Natural killer cell treated with Interleukin-12 subunit alpha and Interleukin-12 subunit beta and Interleukin-15 and Interleukin-18, amount 100 ng/mL, for 72 hours (primary cell): ENCODE measurements at regions not wholly inside any gene's neighbourhood (a gene's known extent, or its start where the extent isn't known, plus 50 kb on each side); places are given as distances from the start of the nearest gene placed in this dataset.

Experiments
- ATAC-seq, 2 donors: fragments of 150-1000 bp; cut with Tn5 transposase in 1 of 2; sonication (Bioruptor Pico), chemical (Tn5 transposase) in 1 of 2; 2 replicates each; pipeline ENCODE4 v1.10.0; 2021
- DNase-seq: peaks from one replicate; pipeline ENCODE4 v3.0.0; 2022; ENCODE audit warnings: low spot score
- H3K27ac Mint-ChIP-seq, 2 donors: 1 replicate in 1 of 2; 2 replicates in 1 of 2; pipeline ENCODE4 v1.8.0; 2022; ENCODE audit warnings: mixed read lengths in 2 of 2, mild to moderate bottlenecking in 1 of 2, moderate library complexity in 1 of 2
- H3K27me3 Mint-ChIP-seq, 2 donors: 1 replicate in 1 of 2; 2 replicates in 1 of 2; pipeline ENCODE4 v1.8.0; 2022; ENCODE audit warnings: mixed read lengths in 2 of 2
- H3K36me3 Mint-ChIP-seq: one replicate; pipeline ENCODE4 v1.8.0; 2022; ENCODE audit warnings: mixed read lengths
- H3K4me1 Mint-ChIP-seq, 2 donors: 1 replicate in 1 of 2; 2 replicates in 1 of 2; pipeline ENCODE4 v1.8.0; 2022; ENCODE audit warnings: low read depth in 2 of 2, mixed read lengths in 2 of 2, mild to moderate bottlenecking in 1 of 2
- H3K4me3 Mint-ChIP-seq: one replicate; pipeline ENCODE4 v1.8.0; 2022; ENCODE audit warnings: mixed read lengths
- H3K9me3 Mint-ChIP-seq: 2 replicates; pipeline ENCODE4 v1.8.0; 2022; ENCODE audit warnings: mixed read lengths

GRCh38 chr10:126806498-126806897 is 98.7 kb upstream of the DOCK1 start:
- no peak for ATAC-seq
- Mint-ChIP-seq H3K9me3 (no peaks in the 10 kb centered on the region), H3K36me3 (peaks cover 12% of the 10 kb centered on the region), H3K4me1 (no peaks in the 10 kb centered on the region), H3K27ac (no peak overlapping the region), H3K27me3 (peaks cover 5% of the 10 kb centered on the region in 2 donors), H3K4me3 (no peak overlapping the region)
- DNase-seq: no peak

- no peak overlapping the region for H3K4me3 Mint-ChIP-seq
Measured at GRCh38 chr10:126806991-126807702, 98.1 kb upstream of the DOCK1 start.

GRCh38 chr10:126808103-126808502 is 97.1 kb upstream of the DOCK1 start:
- H3K36me3 Mint-ChIP-seq: peaks cover 12% of the 10 kb centered on the region
- DNase-seq (no peak), ATAC-seq (no peak)
- no peaks in the 10 kb centered on the region for H3K9me3 Mint-ChIP-seq
- H3K4me1 Mint-ChIP-seq: no peaks in the 10 kb centered on the region
- no peak overlapping the region for H3K27ac Mint-ChIP-seq
- H3K27me3 Mint-ChIP-seq: peaks cover 5% of the 10 kb centered on the region in 2 donors
- no peak overlapping the region for H3K4me3 Mint-ChIP-seq

More at GRCh38 chr10:126806991-126807702, 98.1 kb upstream of the DOCK1 start:
- H3K9me3 Mint-ChIP-seq: no peaks in the 10 kb centered on the region
- H3K4me1 Mint-ChIP-seq: no peaks in the 10 kb centered on the region
- peaks cover 12% of the 10 kb centered on the region for H3K36me3 Mint-ChIP-seq
- H3K27ac Mint-ChIP-seq: no peak overlapping the region
- ATAC-seq (no peak), DNase-seq (no peak)
- peaks cover 5% of the 10 kb centered on the region in 2 donors for H3K27me3 Mint-ChIP-seq

DNA sequence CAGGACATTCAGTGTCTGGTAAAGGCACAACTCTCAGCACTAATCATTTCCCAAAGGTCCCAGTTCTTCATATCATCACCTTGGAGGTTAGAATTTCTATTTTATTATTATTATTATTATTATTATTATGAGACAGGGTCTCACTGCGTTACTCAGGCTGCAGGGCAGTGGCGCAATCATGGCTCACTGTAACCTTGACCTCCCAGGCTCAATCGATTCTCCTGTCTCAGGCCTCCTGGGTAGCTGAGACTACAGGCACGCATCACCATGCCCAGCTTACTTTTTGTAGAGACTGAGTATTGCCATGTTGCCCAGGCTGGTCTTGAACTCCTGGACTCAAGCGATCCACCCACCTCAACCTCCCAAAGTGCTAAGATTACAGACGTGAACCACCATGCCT is 91.8 kb upstream of the DOCK1 start:
- Mint-ChIP-seq H3K27me3 (peaks cover 11% of the 10 kb centered on the region in 2 donors), H3K4me3 (no peak overlapping the region), H3K27ac (no peak overlapping the region), H3K4me1 (no peaks in the 10 kb centered on the region), H3K9me3 (no peaks in the 10 kb centered on the region), H3K36me3 (peaks cover 12% of the 10 kb centered on the region)
- DNase-seq: no peak
- no peak for ATAC-seq

- Mint-ChIP-seq H3K9me3 (peaks cover 3% of the 10 kb centered on the region), H3K4me1 (no peaks in the 10 kb centered on the region), H3K27me3 (peaks cover 11 to 27% of the 10 kb centered on the region in 2 donors), H3K36me3 (no peaks in the 10 kb centered on the region), H3K4me3 (no peak overlapping the region), H3K27ac (no peak overlapping the region)
- ATAC-seq: no peak
- no peak for DNase-seq
Measured at GRCh38 chr10:126833542-126833941, 71.7 kb upstream of the DOCK1 start.

DNA sequence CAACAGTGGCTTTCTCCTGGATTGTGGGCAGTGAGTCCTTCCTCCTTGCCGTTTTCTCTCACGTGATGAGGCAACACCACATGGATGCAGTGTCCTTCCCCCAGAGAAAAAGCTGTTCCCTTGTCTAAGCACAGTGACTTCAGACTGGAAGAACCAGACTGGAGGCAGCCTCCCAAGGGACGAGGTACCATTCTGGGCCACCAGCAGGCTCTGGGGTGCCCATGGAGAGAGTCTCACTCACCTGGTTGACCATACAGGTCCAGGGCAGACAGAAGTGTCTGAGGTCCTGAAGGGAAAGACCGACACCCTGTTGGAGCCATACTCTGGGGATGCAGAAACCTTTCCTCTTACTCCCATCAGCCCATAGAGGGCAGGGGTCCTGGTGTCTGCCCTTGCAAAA is 69.2 kb upstream of the DOCK1 start:
- DNase-seq (no peak), ATAC-seq (peak in 1 of 2 donors; percentile 55)
- no peak overlapping the region for H3K4me3 Mint-ChIP-seq
- peaks cover 8 to 10% of the 10 kb centered on the region in 2 donors for H3K27me3 Mint-ChIP-seq
- H3K4me1 Mint-ChIP-seq: no peaks in the 10 kb centered on the region
- peaks cover under 1% of the 10 kb centered on the region for H3K9me3 Mint-ChIP-seq
- H3K27ac Mint-ChIP-seq: no peak overlapping the region
- H3K36me3 Mint-ChIP-seq: no peaks in the 10 kb centered on the region

DNA sequence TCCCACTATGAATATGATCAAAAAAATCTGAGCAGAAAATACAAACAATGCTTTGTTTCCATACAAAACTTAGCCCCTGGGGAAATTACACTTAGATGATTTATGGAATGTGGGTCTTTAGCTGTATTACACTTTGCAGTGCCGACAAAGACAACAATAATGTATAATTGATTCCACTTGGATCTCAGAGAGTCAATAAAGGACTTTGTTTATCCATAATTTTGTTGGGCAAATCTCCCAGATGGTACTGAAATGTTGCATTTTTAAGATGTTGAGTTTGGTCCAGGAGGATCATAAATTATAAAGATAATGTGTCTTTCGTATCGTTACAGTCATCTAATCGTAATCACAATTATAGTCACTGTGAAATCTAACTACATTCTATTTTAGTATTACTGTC is 66.9 kb upstream of the DOCK1 start:
- H3K4me1 Mint-ChIP-seq: no peaks in the 10 kb centered on the region
- ATAC-seq (no peak), DNase-seq (no peak)

DNA sequence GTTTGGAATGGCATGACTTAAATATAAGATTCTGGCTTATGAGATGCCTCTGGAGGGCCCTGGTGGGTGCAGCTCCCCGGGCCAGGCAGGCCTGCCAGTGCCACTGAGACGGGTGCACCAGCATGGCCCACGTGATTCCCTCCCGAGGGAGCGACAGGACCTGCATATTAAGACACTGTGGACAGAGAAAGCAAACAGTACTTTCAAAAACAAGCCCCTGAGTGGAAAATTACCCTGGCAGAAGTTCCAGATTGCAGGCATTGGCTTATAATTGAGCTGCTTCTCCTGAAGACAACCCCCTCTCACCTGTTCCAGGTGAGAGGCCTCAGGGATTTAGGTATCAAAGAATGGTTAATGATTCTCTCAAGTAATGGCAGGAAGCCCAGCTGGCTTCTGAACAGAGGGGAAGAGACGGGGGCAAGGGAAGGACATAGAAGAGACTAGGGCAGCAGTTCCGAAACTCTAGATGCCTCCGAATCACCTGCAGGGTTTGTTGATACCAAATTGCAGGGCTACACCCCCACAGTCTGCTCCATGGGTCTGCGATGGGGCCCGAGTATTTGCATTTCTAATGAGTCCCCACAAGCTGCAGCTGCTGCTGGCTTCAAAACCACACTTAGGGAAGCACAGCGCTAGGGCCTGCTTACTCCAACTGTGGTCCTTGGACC is 66.0 kb upstream of the DOCK1 start:
- Mint-ChIP-seq H3K4me3 (no peak overlapping the region), H3K9me3 (no peaks in the 10 kb centered on the region), H3K27ac (no peak overlapping the region), H3K27me3 (peaks cover 0 to 7% of the 10 kb centered on the region in 2 donors), H3K36me3 (no peaks in the 10 kb centered on the region), H3K4me1 (no peaks in the 10 kb centered on the region)
- ATAC-seq (no peak), DNase-seq (no peak)

More for the DNA sequence above, 66.9 kb upstream of the DOCK1 start:
- no peaks in the 10 kb centered on the region for H3K36me3 Mint-ChIP-seq
- H3K4me3 Mint-ChIP-seq: no peak overlapping the region
- no peak overlapping the region for H3K27ac Mint-ChIP-seq
- H3K27me3 Mint-ChIP-seq: peaks cover 0 to 7% of the 10 kb centered on the region in 2 donors
- no peaks in the 10 kb centered on the region for H3K9me3 Mint-ChIP-seq

GRCh38 chr10:126840576-126841135 is 64.6 kb upstream of the DOCK1 start:
- Mint-ChIP-seq H3K9me3 (no peaks in the 10 kb centered on the region), H3K4me3 (no peak overlapping the region), H3K27me3 (peaks cover 0 to 7% of the 10 kb centered on the region in 2 donors), H3K27ac (no peak overlapping the region), H3K4me1 (no peaks in the 10 kb centered on the region), H3K36me3 (no peaks in the 10 kb centered on the region)
- no peak for ATAC-seq
- no peak for DNase-seq

DNA sequence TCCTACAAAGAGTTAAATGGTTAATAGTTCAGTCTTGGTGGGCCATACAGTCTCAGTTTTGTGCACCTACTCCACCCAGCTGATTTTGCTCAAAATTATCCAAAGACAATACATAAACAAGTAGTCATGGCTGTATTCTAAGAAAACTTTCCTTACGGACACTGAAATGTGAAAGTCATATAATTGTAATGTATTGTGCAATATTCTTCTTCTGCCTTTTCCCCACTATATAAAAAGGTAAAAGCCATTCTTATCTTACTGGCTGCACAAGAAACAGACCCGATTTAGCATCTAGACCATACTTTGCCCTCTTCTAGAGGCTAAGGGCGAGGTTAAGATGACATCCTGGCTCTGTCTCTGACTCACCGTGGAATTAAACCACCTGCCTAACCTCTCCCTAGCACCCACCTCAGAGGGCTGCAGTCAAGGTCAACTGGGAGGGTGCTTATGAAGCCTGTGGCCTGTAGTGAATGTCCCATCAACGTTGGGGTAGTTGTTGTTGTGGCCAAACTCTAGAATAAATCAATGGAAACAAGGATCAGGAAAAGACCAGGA is 63.8 kb upstream of the DOCK1 start:
- Mint-ChIP-seq H3K27ac (no peak overlapping the region), H3K36me3 (no peaks in the 10 kb centered on the region), H3K4me3 (no peak overlapping the region), H3K27me3 (peaks cover 0 to 7% of the 10 kb centered on the region in 2 donors), H3K4me1 (no peaks in the 10 kb centered on the region), H3K9me3 (no peaks in the 10 kb centered on the region)
- ATAC-seq (no peak), DNase-seq (no peak)

GRCh38 chr10:126842356-126842755 is 62.9 kb upstream of the DOCK1 start:
- Mint-ChIP-seq H3K4me3 (no peak overlapping the region), H3K27me3 (peaks cover 0 to 2% of the 10 kb centered on the region in 2 donors), H3K4me1 (no peaks in the 10 kb centered on the region), H3K27ac (no peak overlapping the region), H3K9me3 (no peaks in the 10 kb centered on the region), H3K36me3 (no peaks in the 10 kb centered on the region)
- ATAC-seq (no peak), DNase-seq (no peak)

DNA sequence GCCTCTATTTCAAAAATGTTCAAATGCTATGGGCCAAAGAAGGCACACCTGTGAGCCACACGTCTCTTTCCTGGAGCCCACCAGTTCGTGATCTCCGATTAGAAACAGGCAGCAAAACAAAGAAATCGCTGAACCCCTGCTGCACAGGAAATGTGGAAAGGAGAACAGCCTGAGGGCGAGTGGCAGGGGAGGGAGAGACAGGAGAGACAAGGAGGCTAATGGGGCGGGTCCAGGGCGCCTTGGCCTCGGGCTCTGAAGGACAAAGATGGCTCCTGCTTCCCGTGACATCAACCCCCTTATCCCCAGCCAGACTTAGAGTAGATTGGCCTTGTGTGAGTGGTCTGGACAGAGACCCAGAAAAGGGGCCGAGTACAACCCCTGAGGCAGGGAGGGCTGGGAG is 62.4 kb upstream of the DOCK1 start:
- Mint-ChIP-seq H3K4me1 (no peaks in the 10 kb centered on the region), H3K9me3 (no peaks in the 10 kb centered on the region), H3K36me3 (no peaks in the 10 kb centered on the region), H3K27me3 (peaks cover 0 to 2% of the 10 kb centered on the region in 2 donors), H3K4me3 (no peak overlapping the region), H3K27ac (no peak overlapping the region)
- ATAC-seq: no peak
- DNase-seq: no peak

DNA sequence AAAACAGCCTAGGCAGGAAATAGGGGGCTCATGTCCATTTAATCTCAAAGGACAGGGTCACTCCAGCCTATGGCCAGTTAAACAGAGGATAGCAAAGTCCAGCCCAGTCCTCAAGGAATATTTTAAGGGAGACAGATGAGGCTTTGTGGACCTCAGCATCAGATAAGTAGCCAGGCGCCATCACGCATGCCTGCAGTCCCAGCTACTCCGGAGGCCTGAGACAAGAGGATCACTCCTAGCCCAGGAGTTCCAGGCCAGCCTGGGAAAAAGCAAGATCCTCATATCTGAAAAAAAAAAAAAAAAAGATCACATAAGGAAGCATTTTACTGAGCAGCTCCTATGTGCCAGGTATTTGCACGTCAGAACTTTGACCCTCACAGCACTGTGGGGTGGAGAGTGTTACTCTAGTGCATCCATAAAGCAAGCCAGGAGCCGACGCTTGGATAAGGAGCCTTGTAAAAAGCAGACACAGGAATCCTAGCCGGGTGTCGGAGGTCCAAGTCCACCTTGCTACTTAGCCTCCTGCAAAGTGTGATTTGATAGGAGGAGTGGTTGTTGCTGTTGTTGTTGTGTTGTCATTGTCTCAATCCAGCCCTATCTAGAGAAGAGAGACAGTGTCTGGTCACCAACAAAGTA is 61.8 kb upstream of the DOCK1 start:
- no peak for ATAC-seq
- no peak overlapping the region for H3K4me3 Mint-ChIP-seq
- no peaks in the 10 kb centered on the region for H3K9me3 Mint-ChIP-seq
- DNase-seq: no peak
- H3K4me1 Mint-ChIP-seq: no peaks in the 10 kb centered on the region
- no peak overlapping the region for H3K27ac Mint-ChIP-seq
- no peaks in the 10 kb centered on the region for H3K36me3 Mint-ChIP-seq
- H3K27me3 Mint-ChIP-seq: peaks cover 0 to 2% of the 10 kb centered on the region in 2 donors

GRCh38 chr10:126844406-126844805 is 60.8 kb upstream of the DOCK1 start:
- Mint-ChIP-seq H3K9me3 (no peaks in the 10 kb centered on the region), H3K36me3 (no peaks in the 10 kb centered on the region), H3K4me3 (no peak overlapping the region), H3K27ac (no peak overlapping the region), H3K4me1 (no peaks in the 10 kb centered on the region), H3K27me3 (peaks cover 0 to 2% of the 10 kb centered on the region in 2 donors)
- ATAC-seq: peak in 1 of 2 donors; percentile 26
- DNase-seq: no peak
